ENCODE measurements at regions not wholly inside any gene's neighbourhood (a gene's known extent, or its start where the extent isn't known, plus 50 kb on each side); places are given as distances from the start of the nearest gene placed in this dataset.

GRCh38 chr9:88739373-88739772 is 204.4 kb downstream of the NXNL2 start:
- peaks cover 3% of the 10 kb centered on the region for H3K4me1 ChIP-seq (ENCODE audit: insufficient read depth, poor library complexity, severe bottlenecking)
- ATAC-seq (ENCODE audit: low read depth) (no peak), DNase-seq (ENCODE audit: low spot score) (no peak)
- no peak for TF ChIP-seq CTCF (IDR thresholded peaks at IDR 0.05; ENCODE audit: poor library complexity, severe bottlenecking)
- H3K27ac ChIP-seq (ENCODE audit: poor library complexity, severe bottlenecking): no peak overlapping the region
- no peak overlapping the region for H3K4me3 ChIP-seq (ENCODE audit: severe bottlenecking)
- H3K36me3 ChIP-seq (ENCODE audit: low read depth): no peaks in the 10 kb centered on the region
- H3K27me3 ChIP-seq (ENCODE audit: insufficient read depth, poor library complexity, severe bottlenecking): no peaks in the 10 kb centered on the region
- no peaks in the 10 kb centered on the region for H3K9me3 ChIP-seq (ENCODE audit: severe bottlenecking)

- ATAC-seq (ENCODE audit: low read depth): no peak
Observed at GRCh38 chr9:88740844-88741243, 205.9 kb downstream of the NXNL2 start.

GRCh38 chr9:88741335-88741734 is 206.4 kb downstream of the NXNL2 start:
- no peak for ATAC-seq (ENCODE audit: low read depth)
- H3K27ac ChIP-seq (ENCODE audit: poor library complexity, severe bottlenecking): no peak overlapping the region

More at GRCh38 chr9:88740844-88741243, 205.9 kb downstream of the NXNL2 start:
- Histone ChIP-seq H3K27me3 (ENCODE audit: insufficient read depth, poor library complexity, severe bottlenecking) (no peaks in the 10 kb centered on the region), H3K27ac (ENCODE audit: poor library complexity, severe bottlenecking) (no peak overlapping the region), H3K9me3 (ENCODE audit: severe bottlenecking) (no peaks in the 10 kb centered on the region), H3K4me3 (ENCODE audit: severe bottlenecking) (no peak overlapping the region), H3K4me1 (ENCODE audit: insufficient read depth, poor library complexity, severe bottlenecking) (no peaks in the 10 kb centered on the region), H3K36me3 (ENCODE audit: low read depth) (no peaks in the 10 kb centered on the region)
- TF ChIP-seq CTCF (IDR thresholded peaks at IDR 0.05; ENCODE audit: poor library complexity, severe bottlenecking): no peak
- DNase-seq (ENCODE audit: low spot score): no peak

GRCh38 chr9:88742483-88742882 is 207.5 kb downstream of the NXNL2 start:
- no peak overlapping the region for H3K4me3 ChIP-seq (ENCODE audit: severe bottlenecking)
- H3K36me3 ChIP-seq (ENCODE audit: low read depth): no peaks in the 10 kb centered on the region
- H3K4me1 ChIP-seq (ENCODE audit: insufficient read depth, poor library complexity, severe bottlenecking): peaks cover 10% of the 10 kb centered on the region
- DNase-seq (ENCODE audit: low spot score): no peak
- TF ChIP-seq CTCF (IDR thresholded peaks at IDR 0.05; ENCODE audit: poor library complexity, severe bottlenecking): no peak
- no peaks in the 10 kb centered on the region for H3K9me3 ChIP-seq (ENCODE audit: severe bottlenecking)
- no peaks in the 10 kb centered on the region for H3K27me3 ChIP-seq (ENCODE audit: insufficient read depth, poor library complexity, severe bottlenecking)
- peak; percentile 39; the same call in 2 of the 3 replicates for ATAC-seq (ENCODE audit: low read depth)
- no peak overlapping the region for H3K27ac ChIP-seq (ENCODE audit: poor library complexity, severe bottlenecking)

More at GRCh38 chr9:88741335-88741734, 206.4 kb downstream of the NXNL2 start:
- H3K4me3 ChIP-seq (ENCODE audit: severe bottlenecking): no peak overlapping the region
- no peaks in the 10 kb centered on the region for H3K36me3 ChIP-seq (ENCODE audit: low read depth)
- DNase-seq (ENCODE audit: low spot score): no peak
- H3K4me1 ChIP-seq (ENCODE audit: insufficient read depth, poor library complexity, severe bottlenecking): peaks cover 3% of the 10 kb centered on the region
- no peaks in the 10 kb centered on the region for H3K9me3 ChIP-seq (ENCODE audit: severe bottlenecking)
- H3K27me3 ChIP-seq (ENCODE audit: insufficient read depth, poor library complexity, severe bottlenecking): no peaks in the 10 kb centered on the region
- no peak for TF ChIP-seq CTCF (IDR thresholded peaks at IDR 0.05; ENCODE audit: poor library complexity, severe bottlenecking)

GRCh38 chr9:88742905-88743304 is 207.9 kb downstream of the NXNL2 start:
- peaks cover 12% of the 10 kb centered on the region for H3K4me1 ChIP-seq (ENCODE audit: insufficient read depth, poor library complexity, severe bottlenecking)
- no peak for TF ChIP-seq CTCF (IDR thresholded peaks at IDR 0.05; ENCODE audit: poor library complexity, severe bottlenecking)
- no peak for DNase-seq (ENCODE audit: low spot score)
- H3K27me3 ChIP-seq (ENCODE audit: insufficient read depth, poor library complexity, severe bottlenecking): no peaks in the 10 kb centered on the region
- no peaks in the 10 kb centered on the region for H3K9me3 ChIP-seq (ENCODE audit: severe bottlenecking)
- no peak overlapping the region for H3K4me3 ChIP-seq (ENCODE audit: severe bottlenecking)
- H3K27ac ChIP-seq (ENCODE audit: poor library complexity, severe bottlenecking): no peak overlapping the region
- H3K36me3 ChIP-seq (ENCODE audit: low read depth): no peaks in the 10 kb centered on the region
- ATAC-seq (ENCODE audit: low read depth): no peak

Data from RWPE2 (cell line).